Ureter (tissue), 1 donor: ENCODE measurements at regions not wholly inside any gene's neighbourhood (a gene's known extent, or its start where the extent isn't known, plus 50 kb on each side); places are given as distances from the start of the nearest gene placed in this dataset.
"Not testable (repeated sequence)": the region's sequence is repeated elsewhere in the genome, so short reads cannot be mapped to it uniquely, and the experiment has no call there.

Source experiments
- DNase-seq: peaks from one replicate; pipeline ENCODE4 v3.0.0-alpha.2; 2020; ENCODE audit warnings: low spot score
- donor health status: DM: yes; HTN: yes; CAD: no.

DNA sequence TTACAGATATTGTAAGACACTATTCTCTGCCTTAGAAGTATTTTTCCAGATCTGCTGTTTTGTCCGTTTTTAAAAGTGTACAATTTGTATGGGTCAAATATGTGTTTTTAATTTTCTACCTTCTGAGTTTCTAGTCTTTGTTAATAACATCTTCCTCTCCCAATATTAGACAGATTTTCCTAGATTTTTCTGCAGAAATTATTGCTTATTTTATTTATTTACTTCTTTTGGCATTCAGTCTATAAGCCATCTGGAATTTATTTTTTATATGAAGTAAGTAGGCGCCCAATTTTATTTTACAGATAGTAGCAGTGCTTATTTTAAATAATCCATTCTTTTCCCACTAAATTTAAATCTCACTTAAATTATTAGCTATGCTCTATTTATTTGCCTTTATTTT lies 103.1 kb upstream of the PLEKHG1 start:
- DNase-seq = no peak

DNA sequence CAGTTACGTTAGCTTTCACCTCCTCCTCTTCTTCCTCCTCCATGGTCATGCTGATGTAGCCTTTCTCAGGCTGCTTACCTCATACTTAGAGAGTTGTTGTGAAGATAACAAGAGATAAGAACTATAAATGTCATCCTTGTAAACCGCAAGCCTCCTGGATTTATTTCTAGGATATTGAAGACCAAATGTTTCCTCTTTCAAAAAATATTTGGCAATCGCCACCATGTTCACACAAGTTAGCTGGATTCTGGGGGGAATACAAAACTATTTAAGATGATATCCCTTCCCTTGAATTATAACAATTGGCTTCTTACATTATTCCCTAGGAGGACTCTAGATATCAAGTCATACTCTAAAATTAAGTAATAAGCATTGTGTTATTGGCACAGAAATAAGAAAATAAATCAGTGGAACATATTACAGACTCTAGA lies 99.8 kb upstream of the PLEKHG1 start:
- DNase-seq = peak; percentile 15

DNA sequence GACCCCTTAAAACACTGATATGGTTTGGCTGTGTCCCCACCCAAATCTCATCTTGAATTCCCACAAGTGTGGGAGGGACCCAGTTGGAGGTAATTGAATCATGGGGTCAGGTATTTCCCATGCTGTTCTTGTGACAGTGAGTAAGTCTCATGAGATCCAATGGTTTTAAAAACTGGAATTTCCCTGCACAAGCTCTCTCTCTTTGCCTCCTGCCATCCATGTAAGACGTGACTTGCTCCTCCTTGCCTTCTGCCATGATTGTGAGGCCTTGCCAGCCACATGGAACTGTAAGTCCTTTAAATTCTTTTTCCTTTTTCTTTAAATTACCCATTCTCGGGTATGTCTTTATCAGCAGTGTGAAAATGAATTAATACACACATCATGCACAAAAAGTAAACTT lies 99.1 kb upstream of the PLEKHG1 start:
- DNase-seq = peak; percentile 13

DNA sequence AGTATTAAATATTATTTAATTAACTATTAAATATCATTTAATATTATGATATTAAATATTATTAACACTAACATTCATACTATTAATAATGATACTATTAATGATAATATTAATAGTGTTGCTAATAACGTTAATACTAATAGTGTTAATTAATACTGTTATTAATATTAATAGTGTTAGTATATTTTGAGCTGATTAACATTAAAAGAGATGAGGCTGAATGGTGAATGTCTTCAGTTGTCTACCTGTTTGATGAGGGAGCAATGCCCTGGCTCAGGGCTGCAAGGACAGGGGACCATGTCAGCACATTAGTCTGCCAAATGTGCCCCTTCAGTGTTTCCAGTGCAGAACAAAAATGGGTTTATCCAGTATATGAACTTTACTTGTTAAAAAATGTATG lies 96.6 kb upstream of the PLEKHG1 start:
- no peak for DNase-seq

DNA sequence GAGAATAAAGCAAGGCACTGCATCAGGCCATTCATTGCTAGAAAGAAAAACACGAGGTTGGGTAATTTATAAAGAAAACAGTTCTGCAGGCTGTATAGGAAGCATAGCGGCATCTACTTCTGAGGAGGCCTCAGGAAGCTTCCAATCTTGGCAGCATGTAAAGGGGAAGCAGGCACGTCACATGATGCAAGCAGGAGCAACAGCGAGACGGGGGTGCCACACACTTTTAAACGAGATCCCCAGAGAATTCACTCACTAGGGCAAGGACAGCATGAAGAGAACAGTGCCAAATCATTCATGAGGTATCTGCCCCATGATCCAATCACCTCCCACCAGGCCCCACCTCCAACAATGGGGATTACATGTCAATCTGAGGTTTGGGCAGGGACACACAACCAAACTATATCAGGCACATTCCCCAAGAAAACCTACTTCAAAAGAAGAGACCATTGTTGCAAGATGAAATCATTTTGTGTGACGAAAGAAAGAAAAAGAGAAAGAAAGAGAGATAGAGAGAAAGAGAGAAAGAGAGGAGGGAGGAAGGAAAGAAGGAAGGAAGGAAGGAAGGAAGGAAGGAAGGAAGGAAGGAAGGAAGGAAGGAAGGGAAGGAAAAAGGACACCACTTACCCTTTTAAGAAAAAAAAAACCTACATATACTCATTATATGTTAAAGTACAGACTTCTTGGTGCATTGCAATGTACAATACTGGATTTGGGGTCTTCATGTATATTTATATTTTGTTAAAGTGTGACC lies 95.9 kb upstream of the PLEKHG1 start:
- peak; percentile 9 for DNase-seq

DNA sequence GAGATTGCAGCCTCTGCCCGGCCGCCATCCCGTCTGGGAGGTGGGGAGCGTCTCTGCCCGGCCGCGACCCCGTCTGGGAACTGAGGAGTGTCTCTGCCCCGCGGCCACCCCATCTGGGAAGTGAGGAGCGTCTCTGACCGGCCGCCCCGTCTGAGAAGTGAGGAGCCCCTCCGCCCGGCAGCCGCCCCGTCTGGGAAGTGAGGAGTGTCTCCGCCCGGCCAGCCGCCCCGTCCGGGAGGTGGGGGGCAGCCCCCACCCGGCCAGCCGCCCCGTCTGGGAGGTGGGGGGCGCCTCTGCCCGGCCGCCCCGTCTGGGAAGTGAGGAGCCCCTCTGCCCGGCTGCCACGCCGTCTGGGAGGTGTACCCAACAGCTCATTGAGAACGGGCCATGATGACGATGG lies 92.3 kb upstream of the PLEKHG1 start:
- DNase-seq = peak; percentile 25

DNA sequence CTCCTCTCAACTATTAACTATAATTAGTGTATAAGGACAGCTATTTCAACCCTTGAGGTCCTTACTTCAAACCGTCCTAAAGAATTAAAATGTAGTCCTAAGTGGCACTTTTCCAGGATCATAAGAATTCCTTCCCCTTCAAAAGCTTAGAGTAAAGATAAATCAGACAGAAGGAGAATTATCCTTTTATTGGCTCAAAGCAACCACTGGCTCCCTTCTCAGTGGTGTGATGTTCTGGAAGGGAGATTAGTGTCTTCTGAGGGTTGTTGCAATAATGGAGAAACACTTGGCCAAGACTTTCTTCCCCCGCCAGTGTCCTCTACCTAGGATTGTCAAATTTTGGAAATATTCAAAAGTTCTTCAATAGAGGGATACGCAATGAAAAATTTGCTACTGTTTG lies 89.1 kb upstream of the PLEKHG1 start:
- peak; percentile 34 for DNase-seq

DNA sequence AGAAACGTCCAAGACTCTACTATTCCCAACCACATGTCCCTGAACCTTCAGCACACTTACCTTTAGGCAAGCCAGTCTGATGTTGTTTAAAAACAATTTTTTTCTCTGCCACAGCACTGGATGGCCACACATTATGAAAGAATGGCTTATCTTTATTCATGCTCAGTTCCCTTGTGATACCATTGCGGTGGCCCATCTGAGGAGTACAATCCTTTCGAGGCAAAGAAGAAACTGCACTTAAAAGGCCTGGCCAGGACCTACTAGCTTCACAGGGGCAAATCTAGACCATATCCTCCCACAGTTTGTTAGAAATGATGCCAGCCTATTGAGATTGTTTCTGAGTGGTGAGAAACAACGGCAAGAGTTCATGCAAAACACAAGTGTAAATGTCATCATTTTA lies 88.4 kb upstream of the PLEKHG1 start:
- peak; percentile 15 for DNase-seq

DNA sequence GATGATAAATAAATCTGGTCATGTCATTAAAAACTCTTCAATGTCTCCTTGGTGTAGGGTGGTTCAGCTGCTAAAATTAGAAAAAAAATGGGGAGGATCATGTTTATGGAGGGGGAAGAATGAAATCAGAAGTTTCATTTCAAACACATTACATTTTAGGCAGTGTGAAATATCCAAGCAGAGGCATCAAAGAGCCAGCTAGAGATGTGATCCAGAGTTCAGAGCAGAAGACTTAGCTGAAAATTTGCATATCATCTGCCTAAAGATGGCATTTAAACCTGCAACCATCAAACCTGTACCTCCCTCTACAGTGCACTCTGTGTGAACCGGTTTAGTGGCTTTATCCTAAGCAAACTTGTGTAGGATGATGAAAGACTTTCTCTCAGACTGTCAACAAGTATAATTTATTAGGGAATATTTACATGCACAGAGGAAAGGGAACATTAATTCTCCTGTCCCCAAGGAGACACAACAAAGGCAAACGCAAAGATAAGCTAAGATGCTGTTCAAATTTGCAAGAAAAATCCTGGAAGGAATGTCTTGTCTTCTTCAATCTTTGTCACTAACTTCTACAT lies 84.8 kb upstream of the PLEKHG1 start:
- DNase-seq = peak; percentile 22

DNA sequence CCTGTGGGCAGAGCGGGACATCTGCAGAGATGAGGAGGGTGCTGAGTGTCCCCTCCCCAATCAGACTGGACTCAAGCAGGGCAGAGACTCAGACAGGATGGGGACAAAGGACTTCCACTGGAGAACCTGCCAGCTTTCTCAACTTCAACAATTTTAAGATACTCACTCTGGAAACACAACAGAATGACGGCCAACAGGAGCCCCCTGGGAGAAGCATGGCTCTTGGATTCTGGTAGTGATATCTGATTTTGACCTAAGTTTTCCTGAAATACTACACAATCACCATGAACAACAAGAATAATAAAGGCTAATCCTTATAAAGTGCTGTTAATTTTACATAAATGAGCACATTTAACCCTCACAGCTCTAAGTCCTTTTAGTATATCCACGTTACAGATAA lies 83.5 kb upstream of the PLEKHG1 start:
- DNase-seq = peak; percentile 14

DNA sequence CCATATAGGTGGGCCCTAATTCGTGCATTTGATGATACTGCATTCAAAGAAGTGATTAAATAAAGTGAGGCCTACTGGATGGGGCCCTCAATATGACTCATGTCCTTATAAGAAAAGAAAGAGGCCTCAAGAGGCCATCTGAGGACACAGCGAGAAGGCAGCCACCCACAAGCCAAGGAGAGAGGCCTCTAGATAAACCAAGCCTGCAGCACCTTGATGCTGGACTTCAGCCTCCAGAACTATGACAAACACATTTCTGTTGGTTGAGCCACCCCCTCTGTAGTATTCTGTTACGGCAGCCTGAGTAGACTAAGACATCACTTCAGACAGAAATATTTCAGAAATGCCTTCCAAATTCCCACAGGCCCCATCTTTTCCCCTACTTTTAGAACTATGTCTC lies 82.5 kb upstream of the PLEKHG1 start:
- DNase-seq = peak; percentile 23

DNA sequence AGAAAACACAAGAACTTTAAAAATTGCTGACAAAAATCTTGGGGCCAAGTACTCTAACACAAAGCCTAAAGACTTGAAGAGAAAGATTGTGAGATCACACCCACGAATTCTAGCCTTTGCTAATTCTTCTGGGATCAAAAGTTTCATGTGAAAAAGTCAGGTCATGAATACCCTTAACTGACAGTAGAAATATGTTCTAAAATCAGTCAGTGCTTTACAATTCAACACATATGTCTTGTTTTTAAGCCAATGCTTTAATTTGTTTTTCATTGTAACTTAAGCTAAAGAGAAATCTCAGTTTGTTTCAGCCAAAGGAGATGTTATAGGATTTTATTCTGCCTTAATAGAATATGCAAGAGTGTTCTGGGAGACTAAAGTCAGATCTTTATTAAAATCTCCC lies 78.2 kb upstream of the PLEKHG1 start:
- DNase-seq = no peak

DNA sequence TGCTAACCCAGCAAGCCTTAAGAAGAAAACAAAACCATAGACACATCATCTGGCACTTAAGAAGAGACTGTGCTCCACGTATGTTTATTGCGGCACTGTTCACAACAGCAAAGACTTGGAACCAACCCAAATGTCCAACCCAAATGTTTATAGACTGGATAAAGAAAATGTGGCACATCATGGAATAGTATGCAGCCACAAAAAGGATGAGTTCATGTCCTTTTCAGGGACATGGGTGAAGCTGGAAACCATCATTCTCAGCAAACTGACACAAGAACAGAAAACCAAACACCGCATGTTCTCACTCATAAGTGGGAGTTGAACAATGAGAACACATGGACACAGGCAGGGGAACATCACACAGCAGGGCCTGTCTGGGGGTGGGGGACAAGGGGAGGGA lies 76.5 kb upstream of the PLEKHG1 start:
- DNase-seq = not testable (repeated sequence)

DNA sequence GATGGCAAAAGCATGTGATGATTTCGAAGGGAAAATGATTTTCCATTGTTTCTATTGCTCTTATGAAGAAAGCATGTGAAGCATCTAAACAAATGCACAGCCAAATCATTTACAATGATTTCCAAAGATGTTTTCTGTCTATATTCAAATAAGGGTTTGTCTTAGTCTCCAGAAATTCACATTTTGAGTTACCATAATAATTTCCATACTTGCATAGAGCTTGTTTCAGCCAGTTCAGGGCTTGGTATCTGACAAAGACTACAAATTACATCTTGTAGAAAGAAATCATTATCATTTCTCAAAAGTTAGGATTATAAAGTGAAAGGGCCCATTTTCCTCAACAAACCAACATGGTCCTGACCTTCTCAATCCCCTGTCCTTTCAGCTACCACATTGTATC lies 74.4 kb upstream of the PLEKHG1 start:
- DNase-seq = no peak

DNA sequence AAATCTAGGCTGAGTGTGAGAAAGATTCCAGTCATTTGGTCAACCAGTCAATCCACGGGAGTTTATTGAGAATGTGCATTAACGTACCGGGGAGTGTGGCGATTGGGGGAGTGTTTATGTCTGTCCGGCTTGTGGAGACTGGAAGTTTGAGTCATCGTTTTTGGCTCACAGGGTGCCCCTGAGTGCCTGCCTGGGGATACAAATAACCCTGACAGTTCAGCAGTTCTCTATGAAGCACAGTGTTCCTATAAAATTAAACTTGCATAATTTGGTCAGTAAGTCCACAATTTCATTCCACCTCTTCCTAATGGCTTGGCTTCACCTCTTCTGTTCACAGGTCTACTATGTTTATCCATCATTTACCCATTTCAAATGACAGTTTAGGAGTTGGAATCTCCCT lies 72.6 kb upstream of the PLEKHG1 start:
- DNase-seq = peak; percentile 49

DNA sequence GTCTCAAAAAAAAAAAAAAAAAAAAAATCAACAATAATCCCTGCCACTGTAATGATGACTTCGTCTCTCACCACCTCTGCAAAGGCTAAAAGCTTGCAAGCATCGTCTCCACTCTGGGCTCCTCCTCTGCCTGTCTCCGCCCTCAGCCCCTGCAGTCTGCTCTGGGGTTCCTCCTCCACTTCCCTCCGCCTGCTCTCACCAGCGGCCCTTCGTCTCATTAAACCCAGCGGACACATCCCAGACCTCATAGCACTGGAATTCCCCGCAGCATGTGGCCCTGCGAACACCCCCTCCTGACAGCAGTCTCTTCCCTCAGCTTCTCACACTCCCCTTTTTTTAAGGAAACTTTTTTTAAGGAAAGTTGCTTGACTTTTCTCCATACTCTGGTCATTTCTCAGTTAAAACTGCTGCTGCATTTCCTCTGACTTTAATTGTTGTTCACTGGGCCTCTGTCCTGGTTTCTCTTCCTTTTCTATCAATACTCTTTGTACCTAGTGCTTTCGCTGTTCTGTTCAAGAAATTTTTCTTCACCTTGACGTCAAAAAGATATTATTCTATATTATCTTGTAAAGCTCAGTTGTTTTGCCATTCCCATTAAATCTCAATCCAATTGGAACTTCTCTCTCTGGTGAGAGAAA lies 70.9 kb upstream of the PLEKHG1 start:
- DNase-seq = peak; percentile 57

DNA sequence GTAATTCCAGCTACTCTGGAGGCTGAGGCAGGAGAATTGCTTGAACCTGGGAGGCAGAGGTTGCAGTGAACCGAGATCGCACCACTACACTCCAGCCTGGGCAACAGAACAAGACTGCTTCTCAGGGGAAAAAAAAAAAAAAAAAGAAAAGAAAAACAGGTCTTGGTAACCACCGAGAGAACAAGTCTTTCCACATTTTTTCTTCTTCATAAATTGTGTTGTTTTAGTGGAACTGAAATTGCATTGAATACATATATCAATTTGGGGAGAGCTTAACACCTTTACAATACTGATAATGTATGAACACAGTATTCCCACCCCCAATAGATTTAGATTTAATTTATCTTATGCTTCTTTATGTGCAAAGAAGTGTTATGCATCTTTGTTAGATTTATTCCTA lies 70.0 kb upstream of the PLEKHG1 start:
- no peak for DNase-seq

DNA sequence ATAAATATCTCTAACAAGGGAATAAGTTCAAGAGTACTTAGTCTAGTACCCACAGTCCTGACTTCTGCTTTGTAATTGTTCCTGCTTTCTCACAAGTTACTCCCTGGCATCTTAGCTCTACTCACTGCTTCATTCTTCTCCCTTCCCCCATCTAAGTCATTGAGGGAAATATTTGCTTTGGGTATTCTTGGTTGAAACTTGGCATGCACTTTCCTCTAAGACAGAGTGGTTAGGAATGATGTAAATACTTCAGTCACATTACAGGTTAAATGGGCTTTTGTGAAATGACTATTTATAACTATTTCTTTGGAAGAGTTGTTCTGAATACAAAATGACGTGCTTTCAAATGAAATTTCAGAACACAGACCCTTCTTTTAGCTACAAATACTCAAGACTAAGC lies 67.7 kb upstream of the PLEKHG1 start:
- no peak for DNase-seq

DNA sequence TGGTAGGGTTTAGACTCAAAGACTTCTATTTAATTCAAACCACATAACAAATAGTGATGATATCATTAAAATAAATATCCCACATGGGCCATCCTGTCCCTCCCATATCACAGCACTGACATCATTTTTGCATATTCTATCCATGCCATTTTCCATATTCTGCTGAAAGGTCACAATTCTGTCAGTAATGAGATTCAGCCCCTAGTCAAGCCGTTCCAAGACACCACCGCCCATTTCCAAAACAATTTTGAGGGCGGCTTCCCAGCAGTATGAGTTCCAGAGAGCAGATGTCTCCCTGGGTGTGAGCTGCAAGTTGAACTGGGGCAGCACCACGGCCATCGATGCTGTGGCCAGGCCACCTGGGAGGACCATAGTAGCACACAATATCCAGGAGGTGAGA lies 65.1 kb upstream of the PLEKHG1 start:
- no peak for DNase-seq

DNA sequence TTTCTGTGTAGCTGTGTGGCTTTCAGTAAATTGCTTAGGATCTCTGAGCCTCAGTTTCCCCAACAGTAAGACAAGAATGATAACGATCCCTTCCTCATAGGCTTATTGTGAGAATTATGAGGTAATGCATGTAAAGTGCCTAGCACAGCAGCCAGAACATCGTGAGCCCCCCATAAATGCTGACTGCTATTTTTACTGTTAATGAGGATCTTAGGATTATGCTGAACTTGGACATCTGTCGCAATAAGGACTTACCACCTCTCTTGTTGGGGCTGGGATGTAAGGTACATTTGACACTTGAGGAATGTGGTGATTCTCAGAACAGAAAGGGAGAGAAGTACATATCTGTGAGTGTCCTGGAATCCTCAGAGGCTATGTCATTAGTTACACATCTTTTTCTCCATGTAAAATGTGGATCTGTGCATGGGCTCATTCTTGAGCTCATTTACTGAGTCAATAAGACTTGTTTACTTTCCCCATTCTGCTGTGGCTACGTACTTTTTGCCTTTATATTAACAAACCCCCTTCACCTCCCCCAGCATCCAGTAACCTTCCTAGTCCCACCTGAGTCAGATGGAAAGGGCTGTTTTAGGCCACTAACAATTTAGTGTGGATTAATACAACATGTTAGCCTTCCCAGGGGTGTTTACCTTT lies 64.4 kb upstream of the PLEKHG1 start:
- no peak for DNase-seq

DNA sequence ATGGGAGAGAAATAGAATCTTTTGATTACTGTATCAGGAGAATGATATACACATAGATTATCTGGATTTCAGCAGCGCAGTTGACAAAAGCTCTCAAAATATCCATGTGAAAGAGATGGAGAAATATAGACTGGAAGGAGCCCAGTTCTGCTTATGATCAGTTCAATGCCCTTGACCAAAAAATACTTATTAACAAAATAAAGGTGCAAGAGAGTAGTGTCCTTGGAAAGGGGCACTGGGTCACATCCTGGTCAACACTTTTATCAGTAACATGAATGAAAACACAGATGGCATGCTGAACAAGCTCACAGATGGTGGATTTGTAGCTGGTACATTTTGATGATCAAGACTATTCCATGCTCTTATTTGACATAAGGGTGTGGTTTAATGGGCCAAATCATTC lies 63.9 kb upstream of the PLEKHG1 start:
- DNase-seq = no peak

DNA sequence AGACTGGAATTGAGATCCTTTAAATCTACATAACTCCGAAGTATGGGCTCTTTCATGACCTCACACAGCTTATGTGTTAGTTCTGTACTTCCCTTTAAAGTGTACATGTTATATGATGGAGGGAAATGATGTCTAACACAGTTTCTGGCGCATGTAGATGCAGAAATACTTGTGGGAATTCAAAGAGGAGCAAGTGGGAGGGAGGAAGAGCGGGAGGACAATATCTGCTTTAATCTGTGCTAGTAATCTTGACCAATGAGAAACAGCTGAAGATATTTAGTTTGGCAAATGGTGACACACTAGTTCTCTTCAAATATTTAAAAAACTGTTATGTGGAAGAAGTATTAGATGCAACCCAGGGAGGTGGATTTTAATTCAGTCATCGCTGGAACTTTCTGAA lies 62.9 kb upstream of the PLEKHG1 start:
- DNase-seq = no peak

DNA sequence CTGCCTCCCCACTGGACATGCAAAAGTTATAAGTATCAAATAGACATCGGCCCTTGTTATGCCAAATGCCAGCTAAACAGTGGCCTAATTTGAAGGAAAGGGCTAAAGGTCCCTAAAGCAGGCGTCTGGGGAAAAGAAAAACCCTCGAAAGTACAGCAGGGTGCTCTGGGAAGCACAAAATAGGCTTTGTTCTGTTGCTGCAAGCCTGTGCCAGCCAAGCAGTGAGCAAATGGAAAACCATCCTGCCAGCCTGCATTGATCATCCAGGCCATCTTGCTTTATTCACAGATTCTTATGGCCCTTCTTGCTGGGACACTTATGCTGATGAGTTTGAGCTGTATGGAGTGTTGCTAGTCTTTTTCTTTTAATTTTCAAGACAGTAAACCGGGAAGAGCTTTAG lies 62.2 kb upstream of the PLEKHG1 start:
- DNase-seq = no peak
